ENCODE measurements at regions not wholly inside any gene's neighbourhood (a gene's known extent, or its start where the extent isn't known, plus 50 kb on each side); places are given as distances from the start of the nearest gene placed in this dataset.
"Not testable (repeated sequence)": the region's sequence is repeated elsewhere in the genome, so short reads cannot be mapped to it uniquely, and the experiment has no call there.

DNA sequence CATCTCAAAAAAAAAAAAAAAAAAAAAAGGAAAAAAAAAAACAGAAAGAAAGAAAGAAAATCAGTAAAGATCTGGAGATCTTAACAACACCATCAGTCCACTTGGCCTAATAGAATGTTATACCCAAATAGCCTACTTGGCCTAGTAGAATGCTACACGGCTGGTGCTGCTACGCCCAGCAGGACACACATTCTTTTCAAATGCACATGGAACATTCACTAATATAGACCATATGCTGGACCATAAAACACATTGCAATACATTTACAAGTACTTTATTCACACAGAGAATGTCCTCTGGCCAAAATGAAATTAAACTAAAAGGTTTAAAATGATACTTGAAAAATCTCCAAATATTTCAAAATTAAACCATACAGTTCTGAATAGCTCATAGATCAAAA, 80.0 kb upstream of the TNFAIP3 start:
- DNase-seq, result no peak

DNA sequence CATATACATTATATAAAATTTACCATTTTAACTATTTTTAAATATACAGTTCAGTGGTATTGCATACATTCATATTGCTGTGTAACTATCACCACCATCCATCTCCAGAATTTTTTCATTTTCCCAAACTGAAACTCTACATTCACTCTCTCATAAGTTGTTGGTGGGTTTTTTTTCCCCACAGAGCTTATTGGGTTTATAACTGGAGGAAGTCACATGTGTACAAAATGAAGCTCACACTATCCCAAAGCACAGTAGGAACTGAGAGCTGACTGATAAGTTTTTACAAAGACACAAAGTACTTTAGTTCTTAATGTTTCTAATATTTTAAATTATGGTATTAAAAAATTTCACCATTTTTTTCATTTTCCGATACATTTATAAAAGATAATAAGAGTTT, 78.8 kb upstream of the TNFAIP3 start:
- DNase-seq, result no peak

DNA sequence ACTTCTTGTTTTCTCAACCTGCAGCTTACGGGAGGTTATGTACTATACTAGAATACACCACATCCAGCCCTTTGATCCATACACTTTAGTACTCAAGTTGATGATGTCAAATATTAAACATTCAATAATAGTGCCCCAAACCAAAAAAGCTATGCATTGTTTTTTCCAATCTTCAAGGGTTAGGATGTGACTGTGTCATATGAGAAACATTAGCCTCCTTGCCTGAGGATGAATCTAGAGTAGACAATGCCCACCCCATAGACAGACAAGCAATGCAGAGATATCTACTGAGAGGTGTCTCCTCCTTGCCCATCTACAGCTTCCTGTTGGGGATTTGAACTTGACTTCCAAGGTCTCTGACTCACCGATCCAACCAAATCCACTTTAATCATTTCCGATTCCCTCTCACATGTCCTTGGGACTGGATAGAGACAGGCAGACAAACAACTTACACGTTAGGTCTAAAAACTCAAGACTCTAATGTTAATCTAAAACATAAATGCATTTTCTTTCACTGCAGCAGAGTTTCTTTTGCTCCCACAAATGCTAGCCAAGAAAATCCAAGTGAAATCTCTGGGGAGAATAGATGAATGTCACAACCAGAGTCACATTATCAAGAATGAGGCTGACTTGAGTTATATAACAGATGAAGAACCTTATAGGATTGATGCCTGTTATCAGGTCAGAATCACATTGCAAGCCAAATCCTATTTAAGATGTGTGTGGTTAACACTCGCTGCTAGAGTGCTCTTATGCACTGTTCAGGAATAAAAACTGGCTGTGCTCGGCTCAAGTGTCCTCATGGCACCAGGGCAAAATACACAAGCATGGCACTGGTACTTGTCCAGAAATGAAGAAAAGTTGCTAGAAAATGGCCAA, 75.5 kb upstream of the TNFAIP3 start:
- DNase-seq, result no peak

DNA sequence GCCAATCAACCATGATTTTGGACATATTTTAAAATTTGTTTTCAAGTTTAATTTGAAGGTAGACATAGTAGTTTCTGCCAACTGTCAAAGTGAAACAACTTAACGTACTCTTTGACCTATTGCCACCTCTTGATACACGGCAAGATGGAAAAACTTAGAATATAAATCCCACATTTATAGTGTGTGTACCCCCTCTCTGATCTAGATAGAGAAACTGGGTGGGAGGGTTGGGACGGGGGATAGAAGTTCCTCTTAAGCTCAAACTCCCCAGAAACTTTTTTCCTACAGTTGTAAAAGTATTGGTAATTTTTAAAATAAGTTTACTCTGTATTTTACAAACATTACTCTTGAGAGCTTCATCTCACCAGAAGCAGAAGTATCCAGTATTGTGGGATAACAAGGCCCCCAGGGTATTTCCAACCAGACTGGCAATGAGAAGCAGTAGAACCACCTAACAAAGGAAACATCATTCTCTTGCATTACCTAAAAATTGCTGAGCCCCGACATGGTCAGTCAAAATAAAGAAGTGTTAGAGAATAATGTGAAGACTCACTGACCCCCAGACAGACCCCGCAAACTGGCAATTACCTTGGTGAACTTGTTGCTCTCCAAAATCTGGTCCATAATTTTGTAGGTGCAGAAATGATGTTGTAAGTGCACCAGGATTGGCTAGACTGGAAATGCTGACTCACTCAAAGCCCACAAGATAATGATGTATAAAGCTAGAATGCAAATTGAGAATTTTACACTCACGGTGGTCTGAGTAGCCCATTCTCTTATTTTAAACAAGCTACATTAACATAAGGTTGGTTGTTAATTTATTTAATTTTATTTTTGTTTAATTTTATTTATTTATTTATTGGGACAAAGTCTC, 74.7 kb upstream of the TNFAIP3 start:
- no peak for DNase-seq

DNA sequence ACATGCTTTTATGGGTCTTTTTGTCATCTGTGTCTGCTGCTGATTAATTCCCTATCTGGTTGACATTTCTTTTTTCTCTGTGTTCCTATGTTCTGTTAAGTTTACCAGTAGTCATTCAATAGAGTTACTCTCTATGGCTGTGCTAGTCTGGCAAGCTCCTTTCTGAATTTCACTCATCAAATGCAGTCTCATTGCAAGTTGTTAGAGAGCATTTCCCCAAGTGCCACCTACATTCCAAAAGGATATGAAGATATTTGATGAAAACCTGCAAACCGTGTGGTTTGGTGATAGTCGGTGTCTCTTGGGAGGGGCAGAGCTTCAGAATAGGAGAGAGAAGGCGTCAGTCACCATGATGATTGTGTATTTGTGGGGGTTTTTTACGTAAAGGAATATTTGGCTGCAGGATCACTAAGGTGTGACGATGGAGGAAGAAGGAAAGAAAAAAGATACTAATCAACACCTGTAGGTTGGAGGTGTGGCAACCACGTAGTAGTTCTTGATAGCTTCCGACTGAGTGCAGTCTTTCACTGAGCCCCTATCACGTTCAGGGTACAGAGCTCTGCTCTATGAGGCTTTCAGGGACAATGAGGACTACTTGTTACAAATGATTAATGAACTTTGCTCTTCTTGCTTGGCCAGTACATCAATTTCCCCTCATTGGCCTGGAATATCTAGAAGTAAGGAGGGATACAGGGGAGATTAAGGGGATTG, 73.1 kb upstream of the TNFAIP3 start:
- DNase-seq, result no peak

DNA sequence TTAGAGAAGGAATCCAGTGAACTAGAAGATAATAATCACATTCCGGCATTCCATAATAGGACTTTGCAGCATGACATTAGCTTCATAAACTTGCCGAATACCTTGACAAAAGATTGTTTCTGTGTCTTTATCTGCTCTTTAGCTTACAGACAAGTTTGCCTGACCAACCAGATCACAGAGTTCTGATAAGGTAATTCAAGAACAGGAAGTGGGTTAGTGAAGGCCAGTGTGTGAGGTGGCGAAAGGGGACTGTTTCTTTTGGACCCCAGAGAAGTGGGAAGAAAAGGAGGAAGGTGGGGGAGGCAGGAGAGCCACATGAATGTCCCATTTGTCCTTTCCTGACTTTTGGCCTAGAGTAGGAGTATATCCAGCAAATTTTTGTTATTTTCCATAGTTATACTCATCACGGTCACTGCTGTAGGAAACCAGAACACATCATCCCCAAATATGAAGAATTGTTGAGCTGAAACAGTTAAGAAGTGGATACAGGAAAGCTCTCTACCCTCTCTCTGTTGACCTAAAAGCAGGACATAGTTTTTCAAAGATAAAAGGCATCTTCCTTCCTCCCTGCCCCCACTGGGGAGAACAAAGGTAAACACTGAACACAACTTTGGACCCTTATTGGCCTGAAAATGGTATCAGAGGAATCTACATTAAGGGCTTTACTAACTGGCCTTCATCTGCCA, 72.4 kb upstream of the TNFAIP3 start:
- no peak for DNase-seq

DNA sequence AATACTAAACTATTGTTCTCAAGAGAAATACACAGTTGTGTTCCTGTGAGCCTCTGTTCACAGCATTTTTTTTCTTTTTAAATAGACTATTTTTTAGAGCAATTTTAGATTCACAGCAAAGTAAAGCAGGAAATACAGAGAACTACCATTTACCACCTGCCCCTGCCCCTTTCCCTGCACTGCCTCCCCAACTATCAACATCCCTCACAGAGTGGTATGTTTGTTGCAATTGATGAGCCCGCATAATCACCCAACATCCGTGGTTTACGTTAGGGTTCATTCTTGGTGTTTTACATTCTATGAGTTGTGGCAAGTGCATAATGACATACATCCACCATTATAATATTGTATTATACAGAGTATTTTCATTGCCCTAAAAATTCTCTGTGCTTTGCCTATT, 71.6 kb upstream of the TNFAIP3 start:
- DNase-seq, result no peak

DNA sequence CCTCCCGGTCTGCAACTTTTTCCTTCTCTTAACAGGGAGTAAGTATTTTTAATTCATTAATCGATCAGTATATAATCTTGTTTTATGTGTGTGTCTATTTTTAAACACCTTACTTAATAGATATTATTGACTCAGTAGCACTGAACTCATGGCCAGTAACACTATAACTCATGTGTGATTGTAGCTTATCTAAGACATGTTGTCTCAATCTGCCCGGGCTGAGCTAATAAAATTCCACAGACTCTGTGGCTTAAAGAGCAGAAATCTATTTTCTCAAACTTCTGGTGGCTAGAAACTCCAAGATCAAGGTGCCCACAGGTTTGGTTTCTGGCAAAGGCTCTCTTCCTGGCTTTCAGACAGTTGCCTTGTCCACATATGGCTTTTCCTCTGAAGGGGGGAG, 68.8 kb upstream of the TNFAIP3 start:
- no peak for DNase-seq

DNA sequence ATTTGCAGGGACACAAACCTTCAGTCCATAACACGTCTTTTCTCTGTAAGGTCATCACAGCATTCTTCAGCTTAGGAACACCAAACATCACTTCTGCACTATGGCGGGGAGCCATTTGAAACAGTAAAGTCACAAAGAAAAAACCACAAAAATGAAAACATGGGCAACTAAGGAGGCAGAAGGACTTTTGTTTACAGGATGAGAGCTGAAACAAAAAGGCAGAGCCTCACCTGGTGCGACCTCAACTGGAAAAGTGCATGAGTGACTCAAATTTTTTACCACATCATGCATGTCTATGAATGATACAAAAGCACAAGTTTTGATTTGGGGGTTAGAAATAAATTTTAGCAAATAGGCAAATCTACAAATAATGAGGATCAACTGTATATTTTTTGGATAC, 68.2 kb upstream of the TNFAIP3 start:
- DNase-seq, result no peak

DNA sequence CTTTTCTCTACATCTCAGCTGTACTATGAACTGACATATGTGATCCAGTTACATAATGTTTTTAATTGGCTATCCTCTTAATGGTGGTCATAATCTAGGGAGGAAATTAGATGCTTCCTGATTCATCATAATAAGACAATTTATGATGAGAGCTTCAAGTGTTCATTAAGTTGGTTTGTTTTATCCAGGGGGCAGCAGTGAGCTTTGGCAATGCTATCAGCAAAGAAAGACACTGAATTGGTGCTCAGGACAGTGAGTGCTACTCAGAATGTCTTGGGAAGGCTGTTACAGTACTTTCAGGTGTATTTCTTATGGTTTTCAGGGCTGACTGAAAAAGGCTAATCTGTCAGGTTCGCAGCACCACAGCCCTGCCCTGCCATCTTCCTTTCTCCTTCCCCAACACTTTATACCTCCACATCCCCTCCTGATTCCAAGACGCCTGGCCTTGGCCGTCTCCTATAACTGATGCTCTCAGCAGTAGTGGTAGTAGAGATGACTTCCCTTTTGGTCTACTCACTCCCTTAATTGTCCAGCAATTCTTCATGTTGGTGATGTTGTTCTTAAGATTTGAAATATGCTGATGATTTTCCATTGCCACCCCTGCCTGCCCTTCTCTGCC, 67.0 kb upstream of the TNFAIP3 start:
- DNase-seq, result no peak

DNA sequence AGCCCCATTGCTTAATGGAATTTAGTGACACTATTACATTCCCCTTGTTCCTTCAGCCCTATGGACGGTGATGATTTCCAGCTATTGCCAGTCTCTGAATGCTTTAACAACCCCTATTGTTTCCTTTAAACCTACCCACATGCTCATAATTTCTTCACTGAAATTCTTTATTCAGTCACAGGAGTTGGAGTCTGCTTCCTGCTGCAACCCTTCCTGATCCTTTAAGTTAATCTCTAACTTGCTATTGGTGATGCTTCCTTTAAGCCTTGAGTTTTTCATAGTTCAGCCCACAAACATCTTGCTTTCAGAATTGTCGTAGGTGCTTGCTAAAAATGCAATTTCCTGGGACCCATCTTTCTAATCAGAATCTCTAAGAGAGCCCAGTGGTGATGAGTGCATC, 66.3 kb upstream of the TNFAIP3 start:
- DNase-seq, result no peak

DNA sequence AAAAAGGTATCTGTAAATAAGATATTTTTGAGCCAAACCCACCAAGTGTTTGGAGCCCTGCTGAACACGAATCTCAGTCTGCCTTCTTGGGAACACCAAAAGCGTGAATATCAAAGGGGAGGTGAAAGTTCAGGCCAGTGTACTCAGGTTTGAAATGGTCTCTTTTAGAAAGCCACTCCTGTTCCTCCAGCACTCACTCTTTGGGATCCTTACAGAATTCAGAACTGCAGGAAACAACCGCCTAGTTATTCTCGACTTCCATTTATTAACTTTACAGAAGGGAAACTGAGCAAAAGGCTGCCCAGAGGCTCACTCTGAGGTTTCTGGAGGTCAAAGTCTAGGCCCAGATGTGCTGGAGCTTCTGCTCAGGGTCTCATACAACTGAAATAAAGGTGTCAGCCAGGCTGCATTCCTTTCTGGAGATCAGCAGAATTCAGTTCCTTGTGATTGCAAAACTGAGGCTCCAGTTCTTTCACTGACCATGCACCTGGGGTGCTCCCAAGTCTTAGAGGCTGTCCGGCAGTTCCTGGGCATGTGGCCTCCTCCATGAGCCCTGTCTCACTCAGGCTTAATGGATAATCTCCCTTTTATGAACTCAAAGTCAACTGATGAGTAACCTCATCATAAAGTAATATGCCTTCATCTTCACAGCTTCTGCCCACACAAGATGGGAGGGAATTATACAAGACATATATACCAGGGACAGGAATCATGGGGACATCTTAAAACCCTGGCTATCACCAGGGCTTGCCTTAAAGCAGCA, 65.5 kb upstream of the TNFAIP3 start:
- no peak for DNase-seq

DNA sequence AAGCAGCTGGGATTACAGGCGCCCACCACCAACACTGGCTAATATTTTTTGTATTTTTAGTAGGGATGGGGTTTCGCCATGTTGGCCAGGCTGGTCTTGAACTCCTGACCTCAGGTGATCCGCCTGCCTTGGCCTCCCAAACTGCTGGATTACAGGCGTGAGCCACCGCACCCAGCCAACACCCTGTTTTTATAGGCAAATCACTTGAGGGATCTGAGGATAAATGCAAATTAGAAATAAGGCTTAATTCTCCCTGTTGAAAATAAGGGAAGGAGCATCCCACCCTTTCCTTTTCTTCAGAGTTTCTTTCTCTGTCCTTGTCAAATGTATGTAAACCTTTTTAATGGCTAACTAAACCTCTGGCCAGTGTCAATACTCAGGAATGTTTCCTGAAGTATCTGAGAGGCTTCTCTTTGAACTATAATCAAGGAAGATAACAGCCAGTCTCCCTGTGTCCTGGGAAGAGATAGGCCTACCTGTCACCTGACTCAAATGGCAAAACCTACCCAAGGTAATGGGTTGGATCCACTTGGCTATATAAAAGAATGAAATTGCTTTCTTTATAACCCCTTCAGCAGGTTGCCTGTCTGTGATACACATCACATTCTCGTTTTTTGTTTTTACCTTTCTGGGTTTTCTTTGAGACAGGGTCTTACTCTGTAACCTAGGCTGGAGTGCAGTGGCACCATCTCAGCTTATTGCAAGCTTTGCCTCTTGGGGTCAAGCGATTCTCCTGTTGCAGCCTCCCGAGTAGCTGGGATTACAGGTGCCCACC, 64.5 kb upstream of the TNFAIP3 start:
- DNase-seq, result no peak

DNA sequence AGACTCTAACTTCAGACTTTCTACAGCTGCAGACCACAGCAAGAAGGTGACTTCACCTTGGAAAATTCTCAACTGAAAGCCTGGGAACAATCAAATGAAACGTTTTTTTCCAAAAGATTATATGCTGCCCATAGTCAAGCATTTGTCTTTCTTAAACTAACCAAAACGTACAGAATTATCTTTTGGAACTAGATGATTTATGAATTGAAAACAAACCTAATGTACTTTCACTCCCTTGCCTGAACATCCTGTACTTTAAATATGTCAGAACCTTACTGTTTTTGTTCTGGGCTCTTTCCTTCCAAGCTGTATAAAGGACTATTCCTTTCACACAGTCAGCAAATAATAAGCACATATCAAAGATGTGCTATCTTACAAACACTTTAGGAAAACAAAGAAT, 62.4 kb upstream of the TNFAIP3 start:
- no peak for DNase-seq

DNA sequence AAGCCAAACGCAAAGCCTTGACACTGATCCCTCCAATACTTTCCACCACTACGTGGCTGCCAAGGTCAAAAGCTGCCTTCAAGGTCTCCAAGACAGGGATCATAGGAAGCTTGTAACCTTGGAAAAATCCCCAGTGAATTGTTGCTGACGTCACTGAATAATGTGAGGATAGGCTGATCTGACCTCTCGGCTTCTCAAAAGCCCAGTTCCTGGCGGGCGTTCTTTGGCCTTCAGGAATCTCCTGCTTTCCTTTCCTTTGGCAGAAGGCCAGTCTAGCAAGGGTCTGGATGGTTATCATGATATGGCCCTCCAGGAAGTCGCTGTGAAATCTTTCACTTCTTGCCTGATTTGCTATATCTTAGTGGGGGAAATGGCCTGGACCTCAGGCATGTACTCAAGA, 61.4 kb upstream of the TNFAIP3 start:
- DNase-seq, result no peak

DNA sequence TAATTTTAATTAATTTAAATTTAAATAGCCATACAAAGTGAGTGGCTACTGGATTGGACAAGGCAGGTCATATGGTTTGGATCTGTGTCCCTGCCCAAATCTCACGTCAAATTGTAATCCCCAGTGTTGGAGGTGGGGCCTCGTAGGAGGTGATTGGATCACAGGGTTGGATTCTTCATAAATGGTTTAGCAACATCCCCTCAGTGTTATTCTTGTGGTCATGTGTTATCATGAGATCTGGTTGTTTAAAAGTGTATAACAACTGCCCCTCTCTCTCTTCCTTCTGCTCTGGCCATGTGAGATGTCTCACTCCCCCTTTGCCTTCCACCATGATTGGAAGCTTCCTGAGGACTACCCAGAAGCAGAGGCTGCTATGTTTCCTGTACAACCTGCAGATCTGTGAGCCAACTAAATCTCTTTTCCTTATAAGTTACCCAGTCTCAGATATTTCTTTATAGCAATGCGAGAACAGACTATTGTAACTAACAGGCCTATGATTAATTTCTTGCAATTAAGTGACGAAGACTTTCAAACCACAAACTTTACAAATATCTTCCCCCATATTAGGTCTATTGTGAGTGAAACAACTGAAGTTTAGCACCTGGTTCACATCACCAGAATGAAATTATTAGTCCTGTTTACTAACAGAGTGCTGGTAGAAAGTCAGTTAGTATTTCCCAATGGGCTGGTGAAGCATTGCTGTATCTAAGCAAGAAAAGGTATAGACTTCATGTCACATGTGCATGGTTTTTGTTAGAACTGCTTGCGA, 60.0 kb upstream of the TNFAIP3 start:
- DNase-seq, result no peak

DNA sequence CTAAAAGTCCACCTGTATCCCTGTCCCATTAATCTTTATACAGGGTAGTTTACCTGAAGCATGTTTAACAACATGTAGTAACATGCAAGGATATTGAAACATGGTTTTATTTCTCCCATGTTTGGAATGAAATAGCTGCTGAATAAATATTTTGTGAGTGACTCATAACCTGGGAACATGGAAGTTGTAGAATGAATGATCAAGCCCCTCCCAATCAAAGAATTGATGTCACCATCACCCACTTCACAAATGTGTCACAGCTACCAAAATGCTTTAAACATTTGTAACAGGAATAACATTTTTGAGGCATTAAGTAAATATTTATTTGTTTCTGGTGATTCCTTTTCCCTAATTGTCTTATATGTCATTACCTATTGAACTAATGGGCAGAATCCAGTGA, 58.9 kb upstream of the TNFAIP3 start:
- DNase-seq, result no peak

DNA sequence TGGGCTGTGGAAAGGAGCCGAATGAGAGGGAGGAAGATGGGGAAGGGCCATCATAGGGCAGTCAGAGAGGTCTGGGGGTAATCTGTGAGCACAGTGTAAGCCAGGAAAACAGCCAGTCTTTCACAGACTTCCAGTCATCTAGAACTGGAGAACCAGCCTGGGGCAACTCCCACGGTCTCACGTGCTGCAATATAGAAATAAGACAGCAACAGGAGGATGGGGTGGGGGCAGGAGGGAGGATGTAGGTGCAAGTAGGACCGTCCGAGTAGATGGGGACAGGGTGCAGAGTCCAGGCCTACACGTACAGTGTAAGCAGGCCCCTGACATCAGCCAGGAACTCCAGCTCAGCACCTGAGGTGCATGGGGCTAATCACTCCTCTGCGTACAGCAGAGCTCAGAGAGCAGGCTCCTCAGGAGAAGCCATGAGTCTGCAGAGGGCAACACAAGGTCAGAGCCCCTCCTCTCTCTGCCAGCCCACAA, 58.2 kb upstream of the TNFAIP3 start:
- no peak for DNase-seq

DNA sequence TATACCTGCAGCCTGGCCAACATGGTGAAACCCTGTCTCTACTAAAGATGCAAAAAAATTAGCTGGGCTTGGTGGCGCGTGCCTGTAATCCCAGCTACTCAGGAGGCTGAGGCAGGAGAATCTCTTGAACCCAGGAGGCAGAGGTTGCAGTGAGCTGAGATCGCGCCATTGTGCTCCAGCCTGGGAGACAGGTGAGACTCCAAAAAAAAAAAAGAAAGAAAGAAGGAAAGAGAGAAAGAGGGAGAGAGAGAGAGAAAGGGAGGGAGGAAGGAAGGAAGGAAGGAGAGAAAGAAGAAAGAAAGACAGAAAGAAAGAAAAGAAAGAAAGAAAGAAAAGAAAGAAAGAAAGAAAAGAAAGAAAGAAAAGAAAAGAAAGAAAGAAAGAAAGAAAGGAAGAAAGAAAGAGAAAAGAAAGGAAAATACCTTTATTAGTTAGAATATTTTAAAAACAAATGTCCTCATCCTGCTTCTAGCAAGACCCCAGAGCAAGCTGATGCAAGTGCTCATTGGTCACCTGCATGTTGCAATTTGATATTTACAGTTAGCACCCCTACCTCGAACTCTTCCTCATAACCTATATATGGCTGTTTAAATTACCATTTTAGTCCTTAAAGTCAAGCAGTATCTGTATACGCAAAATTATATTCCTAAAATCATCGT, 57.0 kb upstream of the TNFAIP3 start:
- not testable (repeated sequence) for DNase-seq

Data from NCI-H1417 treated with DMSO at 0.1 percent for 48 hours (cell line).